GM20431 (cell line): ENCODE measurements at regions not wholly inside any gene's neighbourhood (a gene's known extent, or its start where the extent isn't known, plus 50 kb on each side); places are given as distances from the start of the nearest gene placed in this dataset.

Source experiments
- in situ Hi-C: fragments of 300-500 bp; cut with MseI, MboI; formaldehyde crosslinking; loops from one replicate; pipeline ENCODE4 v1.15.0; 2020; ENCODE audit warnings: low sequenced_read_pairs; ENCODE audit not compliant: unreplicated experiment

GRCh38 chr10:120800528-120801323, 50.4 kb upstream of the WDR11 start:
- in situ Hi-C loops, result no loop called here
